HG02852 (cell line): ENCODE measurements at regions not wholly inside any gene's neighbourhood (a gene's known extent, or its start where the extent isn't known, plus 50 kb on each side); places are given as distances from the start of the nearest gene placed in this dataset.

Source experiments
- ATAC-seq: cut with Tn5 transposase; IDR thresholded peaks from one replicate; pipeline ENCODE4 v1.9.1; 2021; ENCODE audit warnings: mild to moderate bottlenecking, moderate library complexity; ENCODE audit not compliant: unreplicated experiment

- no peak for ATAC-seq
These were observed 568.1 kb upstream of the MKI67 start for GRCh38 chr10:128694168-128694850.

GRCh38 chr10:128694851-128695725 is 568.9 kb upstream of the MKI67 start:
- ATAC-seq: no peak

- ATAC-seq: no peak
These were observed 569.7 kb upstream of the MKI67 start for GRCh38 chr10:128695931-128696330.

- ATAC-seq: no peak
These were observed 571.2 kb upstream of the MKI67 start for GRCh38 chr10:128697437-128697836.

- no peak for ATAC-seq
These were observed 575.2 kb upstream of the MKI67 start for GRCh38 chr10:128701381-128701780.

GRCh38 chr10:128701837-128702236 is 575.6 kb upstream of the MKI67 start:
- no peak for ATAC-seq

GRCh38 chr10:128704716-128705115 is 578.5 kb upstream of the MKI67 start:
- ATAC-seq: no peak

- ATAC-seq: no peak
These were observed 582.0 kb upstream of the MKI67 start for GRCh38 chr10:128708182-128708581.

- no peak for ATAC-seq
These were observed 583.5 kb upstream of the MKI67 start for GRCh38 chr10:128709686-128710085.

- no peak for ATAC-seq
These were observed 584.0 kb upstream of the MKI67 start for GRCh38 chr10:128710098-128710797.

- no peak for ATAC-seq
These were observed 584.6 kb upstream of the MKI67 start for GRCh38 chr10:128710798-128711183.

- ATAC-seq: no peak
These were observed 585.6 kb upstream of the MKI67 start for GRCh38 chr10:128711806-128712205.

GRCh38 chr10:128712661-128713400 is 586.6 kb upstream of the MKI67 start:
- ATAC-seq: no peak

- ATAC-seq: no peak
These were observed 587.2 kb upstream of the MKI67 start for GRCh38 chr10:128713471-128713870.

- ATAC-seq: no peak
These were observed 587.8 kb upstream of the MKI67 start for GRCh38 chr10:128713874-128714570.

- no peak for ATAC-seq
These were observed 588.6 kb upstream of the MKI67 start for GRCh38 chr10:128714644-128715415.

- no peak for ATAC-seq
These were observed 590.0 kb upstream of the MKI67 start for GRCh38 chr10:128716181-128716580.

- ATAC-seq: no peak
These were observed 595.8 kb upstream of the MKI67 start for GRCh38 chr10:128721963-128722445.

GRCh38 chr10:128722947-128723346 is 596.7 kb upstream of the MKI67 start:
- no peak for ATAC-seq
